ENCODE measurements at regions not wholly inside any gene's neighbourhood (a gene's known extent, or its start where the extent isn't known, plus 50 kb on each side); places are given as distances from the start of the nearest gene placed in this dataset.
"Not testable (repeated sequence)": the region's sequence is repeated elsewhere in the genome, so short reads cannot be mapped to it uniquely, and the experiment has no call there.

- not testable (repeated sequence) for H3K27me3 ChIP-seq (ENCODE audit: control insufficient read depth, insufficient read depth, low read length); H3K9me3 ChIP-seq (ENCODE audit: control insufficient read depth, low read length); H3K4me1 ChIP-seq (ENCODE audit: control insufficient read depth, insufficient read depth, low read length); H3K4me3 ChIP-seq (ENCODE audit: low read length); H3K9ac ChIP-seq (ENCODE audit: low read length); H3K36me3 ChIP-seq (ENCODE audit: control insufficient read depth, insufficient read depth, low read length)
Measured at GRCh38 chr16:29217104-29217751, 189.3 kb downstream of the NPIPB11 start.

GRCh38 chr16:29213770-29214169 is 192.7 kb downstream of the NPIPB11 start:
- not testable (repeated sequence) for H3K4me3 ChIP-seq (ENCODE audit: low read length); H3K9me3 ChIP-seq (ENCODE audit: control insufficient read depth, low read length); H3K36me3 ChIP-seq (ENCODE audit: control insufficient read depth, insufficient read depth, low read length); H3K9ac ChIP-seq (ENCODE audit: low read length); H3K4me1 ChIP-seq (ENCODE audit: control insufficient read depth, insufficient read depth, low read length); H3K27me3 ChIP-seq (ENCODE audit: control insufficient read depth, insufficient read depth, low read length)

- not testable (repeated sequence) for H3K9ac ChIP-seq (ENCODE audit: low read length); H3K27me3 ChIP-seq (ENCODE audit: control insufficient read depth, insufficient read depth, low read length); H3K4me3 ChIP-seq (ENCODE audit: low read length); H3K36me3 ChIP-seq (ENCODE audit: control insufficient read depth, insufficient read depth, low read length); H3K4me1 ChIP-seq (ENCODE audit: control insufficient read depth, insufficient read depth, low read length); H3K9me3 ChIP-seq (ENCODE audit: control insufficient read depth, low read length)
Measured at GRCh38 chr16:29213251-29213650, 193.3 kb downstream of the NPIPB11 start.

GRCh38 chr16:29212084-29213027 is 194.2 kb downstream of the NPIPB11 start:
- H3K9me3 ChIP-seq (ENCODE audit: control insufficient read depth, low read length); H3K36me3 ChIP-seq (ENCODE audit: control insufficient read depth, insufficient read depth, low read length); H3K4me1 ChIP-seq (ENCODE audit: control insufficient read depth, insufficient read depth, low read length); H3K27me3 ChIP-seq (ENCODE audit: control insufficient read depth, insufficient read depth, low read length); H3K9ac ChIP-seq (ENCODE audit: low read length); H3K4me3 ChIP-seq (ENCODE audit: low read length): not testable (repeated sequence)

GRCh38 chr16:29211456-29211855 is 195.1 kb downstream of the NPIPB11 start:
- H3K9me3 ChIP-seq (ENCODE audit: control insufficient read depth, low read length); H3K4me1 ChIP-seq (ENCODE audit: control insufficient read depth, insufficient read depth, low read length); H3K9ac ChIP-seq (ENCODE audit: low read length); H3K27me3 ChIP-seq (ENCODE audit: control insufficient read depth, insufficient read depth, low read length); H3K36me3 ChIP-seq (ENCODE audit: control insufficient read depth, insufficient read depth, low read length); H3K4me3 ChIP-seq (ENCODE audit: low read length): not testable (repeated sequence)

GRCh38 chr16:29210299-29211150 is 196.0 kb downstream of the NPIPB11 start:
- H3K9me3 ChIP-seq (ENCODE audit: control insufficient read depth, low read length); H3K4me1 ChIP-seq (ENCODE audit: control insufficient read depth, insufficient read depth, low read length); H3K36me3 ChIP-seq (ENCODE audit: control insufficient read depth, insufficient read depth, low read length); H3K9ac ChIP-seq (ENCODE audit: low read length); H3K4me3 ChIP-seq (ENCODE audit: low read length); H3K27me3 ChIP-seq (ENCODE audit: control insufficient read depth, insufficient read depth, low read length): not testable (repeated sequence)

GRCh38 chr16:29206120-29206519 is 200.4 kb downstream of the NPIPB11 start:
- not testable (repeated sequence) for H3K9me3 ChIP-seq (ENCODE audit: control insufficient read depth, low read length); H3K36me3 ChIP-seq (ENCODE audit: control insufficient read depth, insufficient read depth, low read length); H3K9ac ChIP-seq (ENCODE audit: low read length); H3K4me3 ChIP-seq (ENCODE audit: low read length); H3K4me1 ChIP-seq (ENCODE audit: control insufficient read depth, insufficient read depth, low read length); H3K27me3 ChIP-seq (ENCODE audit: control insufficient read depth, insufficient read depth, low read length)

GRCh38 chr16:29205151-29205550 is 201.4 kb downstream of the NPIPB11 start:
- not testable (repeated sequence) for H3K4me3 ChIP-seq (ENCODE audit: low read length); H3K9ac ChIP-seq (ENCODE audit: low read length); H3K4me1 ChIP-seq (ENCODE audit: control insufficient read depth, insufficient read depth, low read length); H3K36me3 ChIP-seq (ENCODE audit: control insufficient read depth, insufficient read depth, low read length); H3K27me3 ChIP-seq (ENCODE audit: control insufficient read depth, insufficient read depth, low read length); H3K9me3 ChIP-seq (ENCODE audit: control insufficient read depth, low read length)

GRCh38 chr16:29204806-29205135 is 201.7 kb downstream of the NPIPB11 start:
- no peaks in the 10 kb centered on the region for H3K9me3 ChIP-seq (ENCODE audit: control insufficient read depth, low read length)
- no peaks in the 10 kb centered on the region for H3K36me3 ChIP-seq (ENCODE audit: control insufficient read depth, insufficient read depth, low read length)
- no peaks in the 10 kb centered on the region for H3K27me3 ChIP-seq (ENCODE audit: control insufficient read depth, insufficient read depth, low read length)
- no peak overlapping the region for H3K9ac ChIP-seq (ENCODE audit: low read length)
- H3K4me1 ChIP-seq (ENCODE audit: control insufficient read depth, insufficient read depth, low read length), result peaks cover 6% of the 10 kb centered on the region
- no peak overlapping the region for H3K4me3 ChIP-seq (ENCODE audit: low read length)

GRCh38 chr16:29203933-29204805 is 202.3 kb downstream of the NPIPB11 start:
- H3K9ac ChIP-seq (ENCODE audit: low read length); H3K36me3 ChIP-seq (ENCODE audit: control insufficient read depth, insufficient read depth, low read length); H3K27me3 ChIP-seq (ENCODE audit: control insufficient read depth, insufficient read depth, low read length); H3K9me3 ChIP-seq (ENCODE audit: control insufficient read depth, low read length); H3K4me3 ChIP-seq (ENCODE audit: low read length); H3K4me1 ChIP-seq (ENCODE audit: control insufficient read depth, insufficient read depth, low read length): not testable (repeated sequence)

- H3K4me3 ChIP-seq (ENCODE audit: low read length); H3K27me3 ChIP-seq (ENCODE audit: control insufficient read depth, insufficient read depth, low read length); H3K9ac ChIP-seq (ENCODE audit: low read length); H3K4me1 ChIP-seq (ENCODE audit: control insufficient read depth, insufficient read depth, low read length); H3K9me3 ChIP-seq (ENCODE audit: control insufficient read depth, low read length); H3K36me3 ChIP-seq (ENCODE audit: control insufficient read depth, insufficient read depth, low read length): not testable (repeated sequence)
Measured at GRCh38 chr16:29203046-29203932, 203.2 kb downstream of the NPIPB11 start.

Data from mucosa of stomach (tissue), 1 donor.